Uterus (tissue), 2 donors: ENCODE measurements at regions not wholly inside any gene's neighbourhood (a gene's known extent, or its start where the extent isn't known, plus 50 kb on each side); places are given as distances from the start of the nearest gene placed in this dataset.

ENCODE experiments used
- CTCF ChIP-seq, 4 experiments: fragments of 200-600 bp in 2 of 4; fragments of 450-650 bp in 2 of 4; sonication (generic) in 2 of 4; IDR thresholded peaks; one replicate each; pipeline ENCODE4 v1.5.1; 2016 to 2019; ENCODE audit warnings: antibody characterized with exemption in 4 of 4, mild to moderate bottlenecking in 2 of 4, moderate library complexity in 1 of 4
- POLR2A ChIP-seq, 2 donors: fragments of 450-650 bp; IDR thresholded peaks; one replicate each; pipeline ENCODE4 v1.6.1; 2016; ENCODE audit warnings: antibody characterized with exemption in 2 of 2, mild to moderate bottlenecking in 1 of 2, moderate library complexity in 1 of 2

GRCh38 chr9:36729906-36730305 is 157.2 kb downstream of the MELK start:
- TF ChIP-seq CTCF (IDR thresholded peaks at IDR 0.05) (no peak), POLR2A (IDR thresholded peaks at IDR 0.05) (no peak)
